H1 (cell line): ENCODE measurements at regions not wholly inside any gene's neighbourhood (a gene's known extent, or its start where the extent isn't known, plus 50 kb on each side); places are given as distances from the start of the nearest gene placed in this dataset.

Source experiments
- CTCF ChIA-PET: fragments of 300-600 bp; sonication (Branson Sonifier 250); formaldehyde crosslinking; loops from one replicate; lab custom pipeline; 2021; ENCODE audit not compliant: partially characterized antibody; lab: Charles Lee
- POLR2A ChIA-PET: fragments of 300-600 bp; sonication (Branson Sonifier 250); formaldehyde crosslinking; loops from one replicate; lab custom pipeline; 2021; ENCODE audit warnings: inconsistent platforms; ENCODE audit not compliant: partially characterized antibody; lab: Charles Lee
- DNase-seq, 2 experiments: peaks; one replicate each; pipeline versions ENCODE4 v3.0.0 to v3.0.0-alpha.2; 2010 to 2022; ENCODE audit warnings: low spot score in 2 of 2, low read depth in 1 of 2, mixed read lengths in 1 of 2
- FAIRE-seq: peaks from 2 replicates; lab custom pipeline; 2011; peaks lifted over from hg19 to GRCh38; lab: Jason Lieb, UNC
- H2AFZ ChIP-seq: 2 replicates; pipeline ENCODE4 v1.8.1; 2012; ENCODE audit warnings: low read length, inconsistent platforms
- H2AK5ac ChIP-seq: 2 replicates; pipeline ENCODE4 v1.6.1; 2013; ENCODE audit warnings: low read depth, low read length
- H2BK120ac ChIP-seq: replicated peaks from 2 replicates; pipeline ENCODE3; 2013; ENCODE audit warnings: low read depth, low read length, inconsistent platforms
- H2BK12ac ChIP-seq: 2 replicates; pipeline ENCODE4 v1.6.1; 2013; ENCODE audit warnings: low read depth, low read length
- H2BK15ac ChIP-seq: 2 replicates; pipeline ENCODE4 v1.6.1; 2013; ENCODE audit warnings: low read length
- H2BK20ac ChIP-seq: 2 replicates; pipeline ENCODE4 v1.6.1; 2013; ENCODE audit warnings: low read length
- H2BK5ac ChIP-seq: 2 replicates; pipeline ENCODE4 v1.6.1; 2013; ENCODE audit warnings: low read depth, low read length
- H3K14ac ChIP-seq: 2 replicates; pipeline ENCODE4 v1.6.1; 2013; ENCODE audit warnings: inconsistent platforms; ENCODE audit not compliant: insufficient read length
- H3K18ac ChIP-seq: 2 replicates; pipeline ENCODE4 v1.6.1; 2013; ENCODE audit warnings: low read length; ENCODE audit errors: extremely low read depth
- H3K23ac ChIP-seq: 2 replicates; pipeline ENCODE4 v1.6.1; 2013; ENCODE audit warnings: inconsistent platforms; ENCODE audit not compliant: insufficient read length
- H3K23me2 ChIP-seq: 2 replicates; pipeline ENCODE4 v1.6.1; 2013; ENCODE audit warnings: low read depth, low read length
- H3K27ac ChIP-seq: 2 replicates; pipeline ENCODE4 v1.6.1; 2011; ENCODE audit warnings: low read depth, low read length, inconsistent platforms
- H3K27me3 ChIP-seq, 4 experiments: replicated peaks in 1 of 4; 1 replicate in 1 of 4; 2 replicates in 3 of 4; pipeline versions ENCODE4 v1.6.1 to v1.8.1; 2011 to 2013; ENCODE audit warnings: low read length in 3 of 4, mild to moderate bottlenecking in 3 of 4, inconsistent platforms in 2 of 4, mixed read lengths in 2 of 4, moderate library complexity in 1 of 4; ENCODE audit not compliant: control insufficient read depth in 3 of 4, insufficient read depth in 3 of 4; ENCODE audit errors: extremely low read depth in 1 of 4
- H3K36me3 ChIP-seq, 4 experiments: 2 replicates each; pipeline versions ENCODE4 v1.6.1 to v1.8.1; 2011 to 2013; ENCODE audit warnings: mild to moderate bottlenecking in 4 of 4, low read length in 3 of 4, moderate library complexity in 2 of 4, control low read depth in 1 of 4, inconsistent platforms in 1 of 4; ENCODE audit not compliant: insufficient read depth in 4 of 4, control insufficient read depth in 2 of 4
- H3K4ac ChIP-seq: replicated peaks from 2 replicates; pipeline ENCODE3; 2013; ENCODE audit warnings: low read length, low read depth, mixed read lengths, inconsistent platforms; ENCODE audit not compliant: insufficient read length
- H3K4me1 ChIP-seq, 4 experiments: replicated peaks in 1 of 4; 1 replicate in 1 of 4; 2 replicates in 3 of 4; pipeline versions ENCODE4 v1.6.1 to v1.8.1; 2011 to 2013; ENCODE audit warnings: low read length in 3 of 4, inconsistent platforms in 2 of 4, mixed read lengths in 1 of 4; ENCODE audit not compliant: insufficient read depth in 4 of 4, control insufficient read depth in 3 of 4
- H3K4me2 ChIP-seq, 2 experiments: 2 replicates each; pipeline versions ENCODE4 v1.6.1 to v1.8.1; 2011 to 2013; ENCODE audit warnings: low read depth in 2 of 2, low read length in 2 of 2, control low read depth in 1 of 2, inconsistent platforms in 1 of 2, mild to moderate bottlenecking in 1 of 2; ENCODE audit not compliant: insufficient read depth in 1 of 2
- H3K4me3 ChIP-seq, 4 experiments: fragments of 200-600, 300-600 bp in 1 of 4; sonication (generic), shearing (Covaris generic), sonication (Bioruptor Twin) in 1 of 4; 2 replicates each; pipeline versions ENCODE4 v1.5.1 to v1.8.1; 2011 to 2016; ENCODE audit warnings: low read length in 4 of 4, low read depth in 3 of 4, control low read depth in 2 of 4, inconsistent platforms in 2 of 4, mild to moderate bottlenecking in 2 of 4, mixed read lengths in 1 of 4, moderate library complexity in 1 of 4; ENCODE audit not compliant: insufficient read depth in 2 of 4; ENCODE audit errors: extremely low read depth in 1 of 4
- H3K56ac ChIP-seq: replicated peaks from 2 replicates; pipeline ENCODE3; 2013; ENCODE audit warnings: low read depth, mild to moderate bottlenecking, mixed read lengths, low read length, inconsistent platforms; ENCODE audit not compliant: insufficient read length
- H3K79me1 ChIP-seq: 2 replicates; pipeline ENCODE4 v1.6.1; 2013; ENCODE audit warnings: low read depth, low read length, control low read depth
- H3K79me2 ChIP-seq, 2 experiments: 2 replicates each; pipeline versions ENCODE4 v1.6.1 to v1.8.1; 2012 to 2013; ENCODE audit warnings: low read length in 2 of 2, mild to moderate bottlenecking in 2 of 2, inconsistent platforms in 1 of 2; ENCODE audit not compliant: insufficient read depth in 2 of 2, control insufficient read depth in 1 of 2
- H3K9ac ChIP-seq, 4 experiments: replicated peaks in 1 of 4; 1 replicate in 1 of 4; 2 replicates in 3 of 4; pipeline versions ENCODE4 v1.6.1 to v1.8.1; 2011 to 2013; ENCODE audit warnings: low read depth in 3 of 4, low read length in 3 of 4, control low read depth in 2 of 4, mild to moderate bottlenecking in 2 of 4, moderate library complexity in 2 of 4, inconsistent platforms in 1 of 4; ENCODE audit errors: extremely low read depth in 1 of 4
- H3K9me3 ChIP-seq, 2 experiments: 2 replicates each; pipeline versions ENCODE4 v1.6.1 to v1.8.1; 2012 to 2013; ENCODE audit warnings: mild to moderate bottlenecking in 2 of 2, moderate library complexity in 2 of 2, control low read depth in 1 of 2, inconsistent platforms in 1 of 2, low read depth in 1 of 2, low read length in 1 of 2, mixed read lengths in 1 of 2; ENCODE audit not compliant: insufficient read depth in 2 of 2
- H4K20me1 ChIP-seq, 2 experiments: replicated peaks in 1 of 2; 2 replicates each; pipeline versions ENCODE3 to v1.8.1; 2011 to 2013; ENCODE audit warnings: inconsistent platforms in 2 of 2, low read length in 2 of 2, mild to moderate bottlenecking in 1 of 2; ENCODE audit not compliant: insufficient read depth in 2 of 2, control insufficient read depth in 1 of 2
- H4K5ac ChIP-seq: 2 replicates; pipeline ENCODE4 v1.6.1; 2013; ENCODE audit warnings: low read length, low read depth, mixed read lengths, inconsistent platforms; ENCODE audit not compliant: insufficient read length
- H4K8ac ChIP-seq: 2 replicates; pipeline ENCODE4 v1.8.0; 2013; ENCODE audit warnings: mild to moderate bottlenecking, moderate library complexity, low read length, inconsistent platforms; ENCODE audit not compliant: insufficient read depth; ENCODE audit errors: extremely low read depth
- H4K91ac ChIP-seq: replicated peaks from 2 replicates; pipeline ENCODE3; 2013; ENCODE audit warnings: low read length, mixed read lengths, inconsistent platforms; ENCODE audit not compliant: insufficient read length
- CTCF ChIP-seq, 3 experiments: IDR thresholded peaks; 1 replicate in 2 of 3; 2 replicates in 1 of 3; pipeline versions ENCODE4 v1.5.1 to v1.6.1; 2011; ENCODE audit warnings: low read length in 3 of 3, mild to moderate bottlenecking in 3 of 3, inconsistent platforms in 2 of 3, low read depth in 1 of 3, moderate library complexity in 1 of 3; ENCODE audit not compliant: insufficient read depth in 1 of 3; ENCODE audit errors: control extremely low read depth in 1 of 3
- GABPA ChIP-seq: IDR thresholded peaks from 2 replicates; pipeline ENCODE4 v1.6.1; 2011; ENCODE audit warnings: mild to moderate bottlenecking, low read length, moderate library complexity, borderline replicate concordance; ENCODE audit not compliant: insufficient read depth
- HDAC6 ChIP-seq: IDR thresholded peaks from one replicate; pipeline ENCODE4 v1.7.1; 2012; ENCODE audit warnings: low read depth, mild to moderate bottlenecking, inconsistent platforms, low read length, moderate library complexity
- MAFK ChIP-seq: IDR thresholded peaks from 2 replicates; pipeline ENCODE4 v1.6.1; 2012; ENCODE audit warnings: low read depth, mild to moderate bottlenecking, improper control_type of control experiment, low read length
- POLR2A ChIP-seq, 2 experiments: IDR thresholded peaks; 1 replicate in 1 of 2; 2 replicates in 1 of 2; pipeline ENCODE4 v1.6.1; 2011; ENCODE audit warnings: low read depth in 2 of 2, low read length in 2 of 2, mild to moderate bottlenecking in 2 of 2; ENCODE audit errors: control extremely low read depth in 1 of 2
- RAD21 ChIP-seq, 2 experiments: IDR thresholded peaks in 1 of 2; conservative IDR thresholded peaks in 1 of 2; 2 replicates each; pipeline ENCODE4 v1.6.1; 2011; ENCODE audit warnings: low read depth in 2 of 2, low read length in 2 of 2, improper control_type of control experiment in 1 of 2, inconsistent platforms in 1 of 2, mild to moderate bottlenecking in 1 of 2, moderate library complexity in 1 of 2
- RFX5 ChIP-seq: IDR thresholded peaks from 2 replicates; pipeline ENCODE4 v1.6.1; 2011; ENCODE audit warnings: low read depth, low read length, improper control_type of control experiment, borderline replicate concordance
- WGBS, 2 experiments: shearing (Covaris generic) in 1 of 2; methylation state at CpG; one replicate each; pipeline versions ENCODE4 v1.1.6 to v1.1.7; 2013 to 2015; ENCODE audit warnings: low lambda C conversion rate in 2 of 2, mixed read lengths in 2 of 2, inconsistent platforms in 1 of 2, low coverage in 1 of 2, missing lambda C conversion rate in 1 of 2; ENCODE audit not compliant: insufficient replicate concordance in 2 of 2, insufficient coverage in 1 of 2, insufficient read length in 1 of 2; ENCODE audit errors: extremely low coverage in 1 of 2, missing lambda C conversion rate in 1 of 2; 5-methylcytosine and 5-hydroxymethylcytosine counted together

GRCh38 chrX:56366901-56367300, 134.7 kb downstream of the KLF8 start:
- Histone ChIP-seq H3K4ac (no peak overlapping the region), H2BK5ac (no peak overlapping the region), H3K4me3 (no peak overlapping the region), H3K9me3 (no peaks in the 10 kb centered on the region), H3K23ac (no peak overlapping the region), H2BK15ac (no peak overlapping the region), H3K14ac (no peak overlapping the region), H3K4me1 (0 out of 7 replicates have a peak, but pooled peaks cover 0 to 3% (median 0%) of the 10 kb centered on the region in 4 experiments), H3K23me2 (no peaks in the 10 kb centered on the region), H3K18ac (no peak overlapping the region), H4K5ac (no peak overlapping the region), H3K79me2 (no peaks in the 10 kb centered on the region), H4K20me1 (no peaks in the 10 kb centered on the region), H2BK120ac (no peak overlapping the region), H2BK12ac (no peak overlapping the region), H3K36me3 (no peaks in the 10 kb centered on the region), H2BK20ac (no peak overlapping the region), H3K27ac (no peak overlapping the region), H3K56ac (no peak overlapping the region), H2AK5ac (no peak overlapping the region), H4K8ac (no peak overlapping the region), H4K91ac (no peak overlapping the region), H3K4me2 (no peak overlapping the region), H2AFZ (no peak overlapping the region), H3K79me1 (no peaks in the 10 kb centered on the region), H3K9ac (no peak overlapping the region), H3K27me3 (no peaks in the 10 kb centered on the region)
- FAIRE-seq (peak; percentile 50), DNase-seq (no peak)
- POLR2A ChIA-PET, result no interaction called here
- CTCF ChIA-PET, result no interaction called here
- 79% methylated on average over 4 of the region's 9 CpGs; no CpG with 5 or more reads in 1 of the 2 experiments for WGBS, 2 experiments
- no peak for TF ChIP-seq POLR2A (IDR thresholded peaks at IDR 0.05; ENCODE audit: control extremely low read depth in 1 of 2, low read depth in 2 of 2, low read length in 2 of 2)
- 0 out of 4 replicates have a peak, but pooled peaks of 1 of the 2 experiments have one; percentile 16 for TF ChIP-seq RAD21 (IDR thresholded peaks at IDR 0.05 in 1 of 2, conservative IDR thresholded peaks at IDR 0.05 in 1 of 2; ENCODE audit: low read depth in 2 of 2, low read length in 2 of 2)
- no peak for TF ChIP-seq HDAC6
- TF ChIP-seq GABPA, result no peak
- TF ChIP-seq RFX5, result no peak
- TF ChIP-seq MAFK, result peak; percentile 4; the same call in 1 of the 2 replicates
- peak in 2 of 3 experiments; percentile 8 to 17; a peak in 2 of 4 replicates for TF ChIP-seq CTCF (IDR thresholded peaks at IDR 0.05; ENCODE audit: control extremely low read depth in 1 of 3, insufficient read depth in 1 of 3, low read depth in 1 of 3, low read length in 3 of 3)
